Stimulated activated CD8-positive, alpha-beta memory T cell treated with anti-CD3 and anti-CD28 coated beads, Interleukin-7, amount 100 ng/mL, for 4 hours (primary cell): ENCODE measurements at regions not wholly inside any gene's neighbourhood (a gene's known extent, or its start where the extent isn't known, plus 50 kb on each side); places are given as distances from the start of the nearest gene placed in this dataset.
"Not testable (repeated sequence)": the region's sequence is repeated elsewhere in the genome, so short reads cannot be mapped to it uniquely, and the experiment has no call there.

ENCODE experiments used
- DNase-seq, 2 donors: peaks; one replicate each; pipeline ENCODE4 v3.0.0-alpha.2; 2020; ENCODE audit warnings: low read depth in 2 of 2

GRCh38 chr2:17460371-17461086, 57.7 kb downstream of the RAD51AP2 start:
- no peak for DNase-seq

DNA sequence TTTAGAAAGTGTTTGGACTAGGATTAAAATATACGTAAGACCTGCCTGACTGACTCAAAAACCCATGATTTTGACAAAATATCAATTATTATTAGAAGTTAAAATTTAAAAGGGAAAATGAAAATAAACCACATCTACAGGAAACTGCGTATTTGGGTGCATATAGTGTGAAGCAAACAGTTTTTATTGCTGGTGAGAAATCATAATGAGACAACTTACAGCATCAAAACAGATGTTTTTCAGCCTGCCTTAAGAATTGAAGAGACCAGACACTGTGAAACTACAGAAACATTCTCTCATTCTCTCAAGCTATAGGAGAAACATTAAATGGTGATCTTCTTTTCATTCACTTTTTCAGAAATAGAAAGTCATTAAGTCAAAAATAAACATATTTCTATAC, 62.9 kb downstream of the RAD51AP2 start:
- DNase-seq = no peak

GRCh38 chr2:17446191-17446590, 72.0 kb downstream of the RAD51AP2 start:
- DNase-seq = not testable (repeated sequence)

- DNase-seq = no peak
Measured at GRCh38 chr2:17445744-17446143, 72.5 kb downstream of the RAD51AP2 start.

DNA sequence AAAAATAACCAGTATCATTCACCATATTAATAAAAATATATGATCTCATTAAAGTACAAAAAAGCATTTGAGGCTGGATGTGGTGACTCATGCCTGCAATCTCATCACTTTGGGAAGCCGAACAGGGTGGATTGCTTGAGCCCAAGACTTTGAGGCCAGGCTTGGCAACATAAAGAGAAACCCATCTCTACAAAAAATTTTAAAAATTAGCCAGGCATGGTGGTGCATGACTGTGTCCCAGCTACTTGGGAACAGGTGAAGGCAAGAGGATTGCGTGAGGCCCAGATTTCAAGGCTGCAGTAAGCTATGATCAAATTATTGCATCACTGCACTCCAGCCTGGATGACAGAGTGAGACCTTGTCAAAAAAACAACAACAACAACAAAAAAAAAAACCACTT, 75.9 kb downstream of the RAD51AP2 start:
- no peak for DNase-seq

DNA sequence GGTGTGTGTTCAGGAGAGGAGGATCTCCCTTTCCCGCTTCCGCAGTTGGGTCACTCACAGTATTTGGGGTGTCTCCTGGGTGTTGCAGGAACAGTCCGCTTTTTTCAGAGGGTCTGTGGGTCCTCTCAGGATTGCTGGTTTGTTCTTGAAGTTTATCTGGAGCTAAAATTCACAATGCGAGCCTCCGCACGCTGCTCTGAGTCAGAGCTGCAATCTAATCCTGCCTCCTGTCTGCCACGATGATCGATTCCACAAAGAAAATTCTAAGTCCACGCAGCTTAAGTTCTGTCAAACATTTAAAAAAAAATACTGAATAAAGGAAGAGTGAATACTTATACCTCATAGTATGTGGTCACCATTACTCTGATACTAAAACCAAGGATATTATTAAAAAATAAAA, 76.5 kb downstream of the RAD51AP2 start:
- DNase-seq = no peak

DNA sequence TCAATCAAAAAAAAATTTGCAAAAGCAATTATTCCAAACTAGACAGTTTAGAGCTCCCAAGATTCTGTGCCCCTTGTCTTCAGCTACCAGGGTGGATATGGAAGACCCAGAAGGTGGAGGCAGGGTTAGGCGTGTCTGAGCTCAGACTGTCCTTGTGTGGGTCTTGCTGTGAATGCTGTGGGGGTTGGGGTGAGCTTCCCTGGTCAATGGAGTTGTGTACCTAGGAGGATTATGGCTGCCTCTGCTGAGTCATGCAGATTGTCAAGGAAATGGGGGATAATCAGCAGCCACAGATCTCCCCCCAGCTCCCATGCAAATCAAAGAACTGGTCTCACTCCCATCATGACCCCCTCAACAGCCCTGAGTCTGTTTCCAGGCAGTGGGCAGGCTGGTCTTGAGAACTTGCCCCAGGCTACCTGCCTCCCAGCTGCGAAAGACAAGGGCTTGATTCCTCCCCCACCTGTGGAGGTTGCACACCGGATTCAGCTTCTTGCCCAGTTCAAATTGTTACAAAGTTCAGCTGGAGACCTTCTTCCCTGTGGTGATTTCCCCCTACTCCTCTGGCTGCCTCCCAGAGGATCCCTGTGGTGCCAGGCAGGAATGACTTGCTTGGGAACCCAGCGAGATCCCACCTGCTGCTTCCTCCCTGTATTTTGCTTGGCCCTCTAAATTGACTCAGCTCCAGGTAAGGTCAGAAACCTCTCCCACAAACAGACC, 77.0 kb downstream of the RAD51AP2 start:
- DNase-seq = no peak

GRCh38 chr2:17430326-17430725, 87.9 kb downstream of the RAD51AP2 start:
- no peak for DNase-seq

DNA sequence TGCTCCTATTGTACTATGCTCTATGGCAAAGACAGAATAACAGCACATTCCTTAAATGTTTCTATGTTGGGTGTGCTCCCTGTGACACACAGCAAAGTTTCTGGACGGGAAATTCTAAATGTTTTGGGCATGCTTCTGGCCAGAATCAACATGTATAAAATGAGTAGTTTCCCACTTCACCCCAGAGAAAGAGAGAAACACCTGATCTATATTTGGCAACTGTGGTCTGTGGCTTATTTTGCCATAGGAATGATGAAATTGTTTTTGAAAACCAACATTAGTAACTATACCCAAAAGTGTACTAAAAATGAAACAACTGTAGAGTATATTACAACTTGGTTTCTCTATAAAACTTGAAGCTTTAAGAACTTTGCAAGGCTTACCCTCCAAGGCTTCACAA, 89.1 kb downstream of the RAD51AP2 start:
- no peak for DNase-seq

GRCh38 chr2:17427401-17427800, 90.8 kb downstream of the RAD51AP2 start:
- DNase-seq = no peak

GRCh38 chr2:17426743-17427142, 91.5 kb downstream of the RAD51AP2 start:
- no peak for DNase-seq

DNA sequence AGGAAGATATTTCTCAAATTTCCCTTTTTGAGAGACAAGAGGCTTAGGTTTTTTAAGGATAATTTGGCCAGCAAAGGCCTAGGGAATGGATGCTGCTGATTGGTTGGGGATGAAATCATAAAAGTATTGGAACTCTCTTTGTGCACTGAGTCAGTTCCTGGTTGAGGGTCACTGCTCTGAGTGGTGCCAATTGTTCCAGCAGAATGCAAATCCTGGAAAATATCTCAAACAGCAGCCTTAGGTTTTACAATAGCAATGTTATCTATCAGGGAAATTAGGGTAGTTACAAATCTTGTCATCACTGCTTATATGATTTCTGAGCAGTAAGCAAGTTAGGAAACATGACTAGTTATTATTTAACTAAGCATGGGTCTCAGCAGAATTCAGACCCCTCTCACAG, 96.2 kb downstream of the RAD51AP2 start:
- DNase-seq = no peak

- DNase-seq = no peak
Measured at GRCh38 chr2:17416884-17417391, 101.3 kb downstream of the RAD51AP2 start.

GRCh38 chr2:17413036-17413435, 105.2 kb downstream of the RAD51AP2 start:
- DNase-seq = no peak

- no peak for DNase-seq
Measured at GRCh38 chr2:17401096-17401495, 117.1 kb downstream of the RAD51AP2 start.

GRCh38 chr2:17398770-17399169, 119.5 kb downstream of the RAD51AP2 start:
- DNase-seq = no peak

DNA sequence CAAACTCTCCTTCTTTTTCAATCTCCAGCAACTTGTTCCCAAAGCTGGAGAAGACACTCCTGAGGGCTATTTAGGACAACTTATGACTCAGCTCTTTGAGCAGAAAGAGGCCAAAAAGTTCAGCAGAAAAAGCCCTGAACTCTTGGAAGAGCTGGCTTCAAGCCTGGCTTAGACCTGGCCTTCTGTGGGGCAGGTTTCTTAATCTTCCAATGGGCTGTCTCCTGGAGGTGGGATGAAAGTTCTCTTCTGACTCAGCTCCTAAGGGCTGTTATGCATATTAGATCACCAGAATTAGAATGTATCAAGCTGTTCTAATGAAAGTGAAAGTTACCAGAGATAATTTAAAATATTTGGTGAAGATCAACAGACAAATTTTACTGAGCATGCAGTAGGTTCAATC, 129.4 kb downstream of the RAD51AP2 start:
- no peak for DNase-seq

GRCh38 chr2:17387591-17387990, 130.6 kb downstream of the RAD51AP2 start:
- DNase-seq = no peak

- DNase-seq = no peak
Measured at GRCh38 chr2:17386771-17387170, 131.5 kb downstream of the RAD51AP2 start.

GRCh38 chr2:17380003-17380402, 138.2 kb downstream of the RAD51AP2 start:
- DNase-seq = no peak

DNA sequence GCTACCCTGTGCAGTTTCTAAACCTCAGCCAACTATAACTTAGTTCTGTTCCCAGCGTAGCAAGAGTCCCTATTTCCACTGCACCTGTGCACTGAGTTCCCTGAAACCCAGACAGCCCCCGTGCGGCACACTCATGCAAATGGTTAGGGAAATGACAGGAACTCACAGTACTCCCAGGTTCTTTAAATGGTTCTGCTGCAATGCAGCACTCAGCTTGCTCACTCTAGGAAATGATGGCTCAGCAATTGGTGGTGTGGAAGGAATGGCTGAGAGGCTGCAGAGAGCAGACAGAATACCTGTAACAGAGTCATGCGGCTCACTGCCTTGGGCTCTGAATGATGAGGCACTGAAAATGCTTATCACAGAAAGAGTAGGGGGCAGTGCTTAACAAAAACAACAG, 143.0 kb downstream of the RAD51AP2 start:
- DNase-seq = no peak

DNA sequence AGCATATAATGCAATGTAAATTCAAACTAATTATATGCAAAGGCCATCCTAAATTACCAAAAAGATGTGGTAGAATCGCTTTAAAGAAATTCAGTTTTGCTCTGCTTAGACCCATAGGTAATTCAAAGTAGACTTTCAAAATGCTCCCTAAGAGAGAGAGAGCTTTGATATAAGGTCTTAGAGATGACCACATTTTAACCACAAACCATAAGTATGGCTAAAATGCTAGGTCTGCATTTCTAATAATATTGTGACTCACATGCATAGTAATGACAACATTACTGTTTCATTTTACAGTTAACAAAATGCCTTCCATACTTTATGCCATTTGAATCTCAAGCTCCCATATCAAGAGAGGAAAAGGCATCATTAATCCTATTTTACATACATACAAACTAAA, 144.5 kb downstream of the RAD51AP2 start:
- DNase-seq = no peak

DNA sequence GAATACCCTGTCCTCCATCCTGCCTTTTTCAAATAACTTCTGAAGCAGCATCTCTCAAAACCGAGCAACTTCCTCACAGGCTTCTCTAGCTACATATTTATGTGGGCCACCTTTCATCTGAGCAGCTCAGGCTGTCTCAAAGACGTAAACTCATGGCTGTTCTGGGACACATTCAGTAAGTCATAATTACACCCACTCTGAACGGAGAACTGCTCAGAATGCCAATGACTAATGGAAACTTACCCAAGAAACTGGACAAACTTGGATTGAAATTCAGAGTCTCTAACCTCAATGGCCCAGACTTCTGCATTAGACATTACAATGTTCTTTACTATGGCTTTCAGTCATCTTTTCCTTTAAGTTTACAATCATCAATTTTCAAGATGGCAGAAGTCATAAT, 145.2 kb downstream of the RAD51AP2 start:
- no peak for DNase-seq
